Smooth muscle cell of the brain vasculature (primary cell): ENCODE measurements at regions not wholly inside any gene's neighbourhood (a gene's known extent, or its start where the extent isn't known, plus 50 kb on each side); places are given as distances from the start of the nearest gene placed in this dataset.
A peak's percentile ranks its signal among the peaks of the same experiment; 100 is the strongest.

Experiments used
- DNase-seq: peaks from one replicate; pipeline ENCODE4 v3.0.0-alpha.2; 2012; ENCODE audit warnings: low read depth, low spot score

DNA sequence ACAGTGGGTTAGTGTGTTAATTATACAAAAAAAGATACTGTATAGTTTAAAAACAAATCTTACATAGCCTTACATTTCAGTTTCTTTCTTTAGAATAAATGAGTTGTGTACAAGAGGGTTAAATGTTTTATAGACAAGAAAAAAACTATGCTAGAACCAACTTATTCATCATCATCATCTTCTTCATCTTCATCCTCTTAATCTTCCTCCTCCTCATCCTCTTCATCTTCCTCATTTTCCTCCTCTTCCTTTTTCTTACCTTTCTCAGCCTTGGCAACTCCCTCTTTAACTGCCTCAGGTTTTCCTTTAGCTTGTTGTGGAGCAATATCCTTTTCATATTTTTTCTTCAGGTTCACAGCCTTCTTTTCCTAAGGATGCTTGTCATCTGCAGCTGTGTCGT lies 53.7 kb downstream of the RPS12 start:
- DNase-seq: no peak

DNA sequence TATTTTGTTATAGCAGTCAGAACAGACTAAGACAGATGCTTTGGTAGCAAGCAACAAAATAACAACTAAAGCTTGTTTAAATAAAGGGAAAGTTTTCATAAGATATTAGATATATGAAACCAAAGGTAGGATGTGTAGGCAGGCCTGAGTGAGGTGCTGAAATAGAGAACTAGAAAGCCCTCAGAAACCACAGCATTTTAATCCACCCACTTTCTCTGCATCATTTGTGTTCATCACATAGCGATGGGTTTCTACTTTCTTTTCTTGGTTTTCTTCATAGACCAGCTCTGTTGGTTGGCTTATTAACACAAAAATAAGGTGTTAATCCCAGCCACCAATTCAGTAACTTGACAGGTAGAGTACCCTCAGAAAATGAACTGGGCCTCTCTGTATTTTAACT lies 58.6 kb downstream of the RPS12 start:
- no peak for DNase-seq

GRCh38 chr6:132877003-132877402 lies 62.6 kb downstream of the RPS12 start:
- DNase-seq: no peak

GRCh38 chr6:132887204-132887603 lies 72.8 kb downstream of the RPS12 start:
- DNase-seq: no peak

DNA sequence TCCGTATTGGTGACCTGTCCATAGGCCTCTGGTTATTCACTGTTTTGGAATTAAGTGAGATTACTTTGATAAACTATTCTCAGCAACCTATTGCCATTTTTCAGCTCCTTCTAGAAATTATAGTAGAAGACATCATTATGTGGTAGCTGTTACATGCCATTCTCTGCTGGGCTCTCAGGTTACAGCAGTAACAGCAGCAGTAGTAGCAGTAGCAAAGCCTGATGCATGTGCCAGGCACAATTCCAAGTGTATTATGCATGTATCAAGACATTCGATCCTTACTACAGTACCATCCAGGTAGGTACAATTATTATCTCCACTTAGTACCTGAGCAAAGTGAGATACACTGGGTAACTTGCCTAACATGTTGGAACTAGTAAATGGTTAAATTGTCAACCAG lies 74.3 kb downstream of the RPS12 start:
- DNase-seq: no peak

DNA sequence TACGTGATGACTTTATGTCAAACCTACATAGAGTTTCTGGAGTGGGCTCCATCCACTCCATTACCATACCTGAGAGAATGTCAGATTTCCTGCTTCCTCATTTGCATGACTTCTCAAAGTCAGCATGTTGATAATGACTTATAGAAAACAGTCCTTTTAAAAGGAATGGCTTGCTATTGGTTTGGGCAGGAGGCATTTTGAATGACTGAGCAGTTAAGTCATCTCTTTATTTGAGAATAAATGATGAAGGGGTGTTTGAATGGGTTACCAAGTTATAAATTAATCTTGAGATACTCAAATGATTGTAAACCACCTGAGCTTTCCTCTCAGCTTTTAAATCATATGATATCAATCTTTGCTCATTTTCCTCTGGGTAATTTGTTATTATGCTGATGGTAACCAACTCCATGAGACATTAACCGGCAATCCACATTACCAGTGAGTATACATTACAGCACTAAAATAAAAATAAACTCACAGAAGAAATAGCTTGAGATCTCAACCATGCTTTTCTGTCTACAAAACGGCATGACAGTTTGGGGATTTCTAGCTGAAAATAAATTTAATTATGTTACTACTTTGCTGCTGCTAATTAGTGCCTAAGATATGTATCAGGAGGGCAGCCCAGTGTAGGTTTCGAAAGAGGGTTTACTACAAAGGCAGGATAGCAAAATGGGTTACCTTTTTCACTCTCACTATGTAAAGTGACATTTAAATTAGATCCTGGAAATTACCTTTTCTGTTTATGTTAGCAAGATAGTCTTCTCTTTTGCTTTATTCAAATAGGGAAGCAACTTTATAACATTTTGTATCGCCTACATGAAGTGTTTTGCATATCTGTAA lies 78.8 kb downstream of the RPS12 start:
- DNase-seq: no peak

DNA sequence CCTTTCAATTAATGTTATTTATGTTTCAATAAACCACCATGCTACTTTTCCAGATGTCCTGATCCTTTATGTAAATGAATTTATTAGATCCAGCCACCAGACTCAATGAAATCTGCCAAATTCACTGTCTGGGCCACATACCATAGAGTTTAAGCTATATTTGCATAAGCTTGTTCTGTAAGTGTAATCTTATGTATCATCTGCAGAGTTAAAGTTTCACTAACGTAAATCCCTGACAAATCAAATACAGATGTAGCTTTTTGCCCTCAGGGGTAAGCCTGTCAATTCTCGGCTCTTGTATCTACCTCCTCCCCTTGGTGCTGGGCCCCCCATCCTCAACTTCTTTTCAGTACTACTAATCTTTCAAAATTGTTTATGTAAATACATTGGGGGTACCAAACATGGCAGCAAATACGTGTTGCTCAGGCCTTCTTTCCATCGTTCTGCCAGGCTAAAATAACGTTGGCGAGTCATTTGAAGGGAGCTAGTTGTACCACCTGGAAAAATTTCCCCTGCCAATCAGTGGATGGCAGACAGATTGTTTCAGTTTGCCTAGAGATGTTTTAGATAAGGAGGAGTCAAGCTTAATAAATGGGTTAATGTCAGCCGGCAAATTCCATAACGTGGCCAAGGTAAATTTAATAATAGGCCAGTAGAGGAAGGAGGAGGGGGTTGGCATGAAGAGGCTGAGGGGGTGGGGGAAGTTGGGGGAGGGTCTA lies 79.6 kb downstream of the RPS12 start:
- DNase-seq: no peak

DNA sequence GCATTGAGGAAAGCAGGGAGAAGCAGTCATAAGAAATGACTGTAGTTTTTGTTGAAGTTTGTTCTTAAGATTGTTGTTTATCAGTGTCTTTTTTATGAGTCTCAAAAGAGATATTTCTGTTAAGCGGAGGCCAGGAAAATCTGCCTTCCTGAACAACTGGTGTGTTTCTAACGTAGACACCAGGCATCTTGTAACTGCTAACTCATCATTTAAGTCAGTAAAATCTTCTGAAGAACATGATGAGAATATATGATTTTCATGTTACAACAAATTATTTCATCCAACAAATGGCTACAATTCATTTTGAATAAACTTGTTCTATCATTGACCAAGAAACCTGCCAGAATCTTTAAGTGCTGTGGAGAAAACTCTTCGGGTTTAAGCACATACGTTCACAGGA lies 84.0 kb downstream of the RPS12 start:
- no peak for DNase-seq

DNA sequence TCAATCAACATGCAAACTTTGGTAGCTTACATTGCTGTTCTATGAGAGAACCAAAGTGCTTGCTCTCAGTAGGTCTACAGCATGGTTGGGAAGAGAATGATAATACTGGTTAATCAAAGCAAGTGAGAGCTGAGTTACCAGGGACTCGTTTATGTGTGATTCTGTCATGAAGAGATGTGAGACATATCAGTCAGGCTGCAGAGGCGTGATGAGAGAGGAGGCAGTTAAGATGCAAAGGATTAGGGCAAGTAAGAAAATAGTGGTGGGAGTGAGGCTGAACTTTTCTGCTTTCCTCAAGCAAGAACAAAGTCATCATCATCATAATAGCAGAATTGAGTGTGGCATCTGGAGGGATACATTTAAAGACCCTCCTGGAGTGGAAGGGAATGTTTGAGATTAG lies 86.5 kb downstream of the RPS12 start:
- DNase-seq: no peak

- DNase-seq: no peak
Measured at GRCh38 chr6:132902901-132903300, 88.5 kb downstream of the RPS12 start.

- no peak for DNase-seq
Measured at GRCh38 chr6:132907231-132907630, 92.9 kb downstream of the RPS12 start.

- no peak for DNase-seq
Measured at GRCh38 chr6:132907914-132908313, 93.5 kb downstream of the RPS12 start.

- no peak for DNase-seq
Measured at GRCh38 chr6:132909742-132910141, 95.4 kb downstream of the RPS12 start.

DNA sequence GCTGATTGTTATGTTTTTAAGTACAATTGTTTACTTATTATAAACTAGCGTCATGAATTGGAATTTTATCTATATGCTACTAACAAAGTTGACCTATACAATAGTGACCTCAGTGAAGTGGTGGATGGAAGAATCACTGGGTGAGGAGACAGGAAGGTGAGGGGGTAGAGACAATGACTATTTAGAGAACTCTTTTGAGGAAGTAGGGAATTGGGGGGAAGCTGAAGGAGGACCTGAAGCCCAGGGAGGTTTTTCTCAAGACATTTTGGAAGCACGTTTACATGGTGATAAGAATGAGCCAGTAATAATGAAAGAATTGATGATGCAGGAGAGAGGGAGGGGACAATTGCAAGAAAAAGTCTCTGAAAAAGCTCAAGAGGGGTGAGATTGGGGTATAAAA lies 96.4 kb downstream of the RPS12 start:
- DNase-seq: no peak

- DNase-seq: peak; percentile 57
Measured at GRCh38 chr6:132919045-132919860, 104.9 kb downstream of the RPS12 start.

DNA sequence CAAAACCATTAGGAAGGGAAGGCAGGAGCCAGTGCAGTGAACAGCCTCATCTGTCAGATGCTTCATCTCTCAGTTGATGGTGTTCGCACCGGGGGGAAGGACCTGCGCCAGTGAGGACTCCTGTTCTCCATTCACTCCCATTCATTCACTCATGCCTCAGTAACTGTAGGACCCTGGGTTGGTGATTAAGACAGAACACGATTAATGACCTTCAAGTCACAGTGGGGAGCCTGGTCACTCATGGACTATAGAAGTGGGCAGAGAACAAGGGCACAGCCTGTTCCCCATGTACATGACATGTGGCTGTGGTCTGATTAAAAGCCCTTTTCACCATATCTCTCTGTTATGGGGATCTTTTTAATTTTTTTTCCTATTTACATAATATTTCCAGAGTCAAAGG lies 113.3 kb downstream of the RPS12 start:
- DNase-seq: no peak

DNA sequence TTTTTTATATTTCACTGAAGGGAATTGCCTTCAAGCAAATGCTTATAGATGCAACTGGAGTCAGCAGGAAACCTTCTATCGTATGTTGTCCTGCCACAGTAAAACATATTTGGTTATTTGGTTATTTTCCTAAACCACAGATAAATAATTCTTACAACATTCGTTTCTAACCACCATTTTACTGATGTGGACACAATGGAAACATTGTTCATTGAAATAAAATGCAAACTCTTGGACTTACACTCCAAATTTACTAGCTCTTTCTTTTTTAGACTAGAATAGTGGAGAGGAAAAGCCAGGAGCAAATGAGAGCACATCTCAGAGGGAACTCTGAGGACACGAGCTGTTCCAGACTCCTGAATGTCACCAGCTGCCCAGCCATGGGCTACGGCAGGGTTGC lies 114.8 kb downstream of the RPS12 start:
- no peak for DNase-seq

GRCh38 chr6:132931313-132931712 lies 116.9 kb downstream of the RPS12 start:
- no peak for DNase-seq

GRCh38 chr6:132931936-132932514 lies 117.7 kb downstream of the RPS12 start:
- peak; percentile 33 for DNase-seq

DNA sequence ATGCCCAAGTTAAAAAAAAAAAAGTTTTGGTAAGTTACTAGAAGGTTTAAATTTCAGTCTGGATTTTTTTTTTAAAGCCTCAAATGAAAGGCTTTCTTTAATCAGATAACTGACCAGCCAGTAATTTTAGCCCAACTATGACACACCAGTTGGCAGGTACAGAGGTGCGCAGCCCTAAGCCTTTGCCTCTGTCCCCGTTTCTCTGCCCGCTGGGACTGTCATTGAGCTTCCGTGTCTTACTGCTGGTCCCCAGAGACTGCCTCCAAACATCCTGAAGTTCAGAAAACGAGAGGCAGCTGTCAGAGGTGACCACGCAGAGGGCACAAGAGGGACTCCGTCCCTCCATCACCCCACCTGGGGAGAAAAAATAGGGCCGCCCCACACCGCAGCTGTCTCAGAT lies 118.2 kb downstream of the RPS12 start:
- no peak for DNase-seq

DNA sequence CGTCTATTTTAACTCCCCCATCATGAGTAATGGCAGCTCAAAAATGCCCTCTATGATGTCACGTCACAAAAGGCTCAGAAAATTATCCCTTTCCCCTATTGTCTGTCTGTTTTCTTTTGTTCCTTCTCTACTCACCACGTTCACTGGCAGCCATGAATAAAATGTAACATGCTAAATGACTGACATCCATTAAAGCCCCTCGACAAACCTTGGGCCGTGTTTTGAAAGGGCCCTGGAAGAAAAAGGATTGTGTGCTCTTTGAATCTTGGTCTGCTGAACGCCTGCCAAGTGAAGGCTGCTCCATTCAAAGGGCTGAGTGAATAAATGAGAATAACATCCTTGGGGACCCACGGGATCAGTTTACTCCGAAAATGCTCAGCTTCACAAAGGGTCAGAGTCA lies 118.7 kb downstream of the RPS12 start:
- no peak for DNase-seq

DNA sequence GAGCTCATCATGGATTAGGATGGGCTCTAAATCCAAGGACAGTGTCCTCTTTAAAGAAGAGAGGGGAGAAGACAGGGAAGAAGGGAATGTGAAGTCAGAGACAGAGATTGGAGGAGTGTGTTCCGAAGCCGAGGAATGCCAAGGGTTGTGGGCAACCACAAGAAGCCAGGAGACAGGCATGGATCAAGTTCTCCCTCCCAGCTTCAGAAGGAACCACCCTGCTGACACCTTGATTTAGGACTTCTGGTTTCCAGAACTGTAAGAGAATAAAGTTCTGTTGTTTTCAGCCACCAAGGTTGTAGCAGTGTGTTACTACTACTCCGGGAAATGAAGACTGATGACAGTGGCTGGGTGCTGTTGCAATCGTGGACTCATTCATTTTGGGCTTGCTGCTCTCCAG lies 120.1 kb downstream of the RPS12 start:
- no peak for DNase-seq
